ENCODE measurements at regions not wholly inside any gene's neighbourhood (a gene's known extent, or its start where the extent isn't known, plus 50 kb on each side); places are given as distances from the start of the nearest gene placed in this dataset.

GRCh38 chr4:152091405-152091804 is 330.6 kb upstream of the GATB start:
- TF ChIP-seq, protein P1, sequence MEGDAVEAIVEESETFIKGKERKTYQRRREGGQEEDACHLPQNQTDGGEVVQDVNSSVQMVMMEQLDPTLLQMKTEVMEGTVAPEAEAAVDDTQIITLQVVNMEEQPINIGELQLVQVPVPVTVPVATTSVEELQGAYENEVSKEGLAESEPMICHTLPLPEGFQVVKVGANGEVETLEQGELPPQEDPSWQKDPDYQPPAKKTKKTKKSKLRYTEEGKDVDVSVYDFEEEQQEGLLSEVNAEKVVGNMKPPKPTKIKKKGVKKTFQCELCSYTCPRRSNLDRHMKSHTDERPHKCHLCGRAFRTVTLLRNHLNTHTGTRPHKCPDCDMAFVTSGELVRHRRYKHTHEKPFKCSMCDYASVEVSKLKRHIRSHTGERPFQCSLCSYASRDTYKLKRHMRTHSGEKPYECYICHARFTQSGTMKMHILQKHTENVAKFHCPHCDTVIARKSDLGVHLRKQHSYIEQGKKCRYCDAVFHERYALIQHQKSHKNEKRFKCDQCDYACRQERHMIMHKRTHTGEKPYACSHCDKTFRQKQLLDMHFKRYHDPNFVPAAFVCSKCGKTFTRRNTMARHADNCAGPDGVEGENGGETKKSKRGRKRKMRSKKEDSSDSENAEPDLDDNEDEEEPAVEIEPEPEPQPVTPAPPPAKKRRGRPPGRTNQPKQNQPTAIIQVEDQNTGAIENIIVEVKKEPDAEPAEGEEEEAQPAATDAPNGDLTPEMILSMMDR (IDR thresholded peaks at IDR 0.05; ENCODE audit: low read length): no peak
- TF ChIP-seq EZH2 (optimal IDR thresholded peaks at IDR 0.05; ENCODE audit: low read depth, low read length): no peak
